Activated CD4-positive, alpha-beta T cell treated with anti-CD3 and anti-CD28 coated beads, Interleukin-2, amount 50 U/mL, for 4 hours (primary cell): ENCODE measurements at regions not wholly inside any gene's neighbourhood (a gene's known extent, or its start where the extent isn't known, plus 50 kb on each side); places are given as distances from the start of the nearest gene placed in this dataset.
"Not testable (repeated sequence)": the region's sequence is repeated elsewhere in the genome, so short reads cannot be mapped to it uniquely, and the experiment has no call there.

Experiments
- DNase-seq, 2 experiments: peaks; one replicate each; pipeline ENCODE4 v3.0.0-alpha.2; 2020

DNA sequence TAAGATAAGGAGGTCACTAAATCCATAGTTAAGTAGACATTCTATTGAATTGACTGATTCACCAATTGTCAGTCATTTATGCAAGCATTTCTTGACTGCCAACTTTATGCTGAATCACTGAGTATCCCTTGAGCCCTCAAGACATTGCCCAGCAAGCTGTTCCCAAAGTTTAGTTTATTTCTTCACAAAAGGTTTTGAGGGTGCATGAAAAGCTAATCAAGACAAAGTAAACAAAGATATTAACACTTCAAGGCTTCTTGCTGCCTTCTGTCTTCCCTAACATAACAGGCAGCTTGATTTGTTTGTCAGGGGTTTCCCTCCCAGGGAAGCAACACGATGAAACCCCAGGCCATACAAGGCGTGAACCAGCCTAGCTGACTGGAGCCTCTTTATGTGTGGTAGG is 374.4 kb downstream of the SPRY2 start:
- no peak for DNase-seq

DNA sequence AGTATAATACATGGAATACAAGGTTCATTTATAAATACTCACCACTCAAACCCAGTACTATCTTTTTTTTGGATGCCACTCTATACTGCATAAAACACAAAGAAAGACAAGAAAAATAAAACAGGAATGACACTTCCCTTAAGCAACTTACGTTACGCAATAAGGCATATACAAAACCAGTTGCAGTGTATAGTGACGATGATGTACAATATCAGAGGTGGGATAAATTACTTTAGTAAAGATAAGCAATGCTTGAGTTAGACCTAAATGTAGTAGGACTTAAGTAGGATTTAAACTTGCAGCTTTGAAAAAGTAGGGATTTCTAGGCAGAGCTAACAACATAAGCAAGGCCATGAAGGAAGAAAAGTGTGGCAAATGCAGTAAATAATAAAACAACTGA is 374.9 kb downstream of the SPRY2 start:
- no peak for DNase-seq

DNA sequence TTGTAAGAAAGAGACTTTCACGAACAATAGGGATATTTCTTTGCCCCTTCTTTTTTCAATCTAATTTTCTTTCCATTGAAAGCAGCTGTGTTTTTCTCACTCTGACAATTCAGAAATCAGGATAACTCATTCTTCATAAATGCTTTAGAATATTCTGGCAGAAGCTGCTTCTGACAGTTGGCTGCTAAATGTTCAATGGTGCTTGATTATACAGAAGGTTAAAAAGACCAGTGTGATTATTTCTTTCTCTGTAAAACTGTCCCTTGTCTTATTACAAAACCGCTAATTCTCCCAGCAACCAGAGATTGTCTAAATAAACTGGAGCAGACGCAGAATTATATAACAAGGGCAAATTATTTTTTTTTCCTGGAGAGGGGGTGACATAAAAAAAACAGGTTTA is 394.4 kb downstream of the SPRY2 start:
- no peak for DNase-seq

DNA sequence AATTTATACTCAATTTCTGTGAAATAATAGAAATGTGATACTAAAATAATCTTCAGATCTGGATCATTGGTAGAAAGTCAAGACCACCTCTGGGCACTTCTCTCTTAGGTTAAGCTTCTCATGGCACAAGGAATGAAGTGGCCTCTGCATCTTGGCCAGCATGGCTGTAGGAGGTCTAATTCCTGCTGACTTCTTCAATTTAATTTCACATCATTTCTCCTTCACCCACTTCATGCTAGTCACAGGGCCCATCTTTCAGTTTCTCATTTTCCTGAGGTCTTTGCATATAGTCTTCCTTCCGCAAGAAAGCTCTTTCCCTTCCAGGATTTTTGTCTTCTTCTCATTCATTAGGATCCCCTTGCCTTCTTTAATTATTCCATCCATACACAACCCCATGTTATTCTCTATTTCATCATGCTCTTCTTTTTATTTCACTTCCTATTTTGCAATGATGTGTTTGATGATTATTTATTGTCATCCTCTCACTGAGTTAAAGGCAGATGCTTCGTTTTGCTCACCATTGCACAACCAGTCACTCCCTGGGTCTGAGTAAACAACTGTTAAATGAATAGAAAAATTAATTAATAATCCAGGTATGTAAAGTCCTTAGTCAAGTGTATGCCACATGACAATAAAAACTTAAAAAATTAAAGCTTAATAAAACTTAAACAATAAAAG is 397.4 kb downstream of the SPRY2 start:
- DNase-seq: no peak

DNA sequence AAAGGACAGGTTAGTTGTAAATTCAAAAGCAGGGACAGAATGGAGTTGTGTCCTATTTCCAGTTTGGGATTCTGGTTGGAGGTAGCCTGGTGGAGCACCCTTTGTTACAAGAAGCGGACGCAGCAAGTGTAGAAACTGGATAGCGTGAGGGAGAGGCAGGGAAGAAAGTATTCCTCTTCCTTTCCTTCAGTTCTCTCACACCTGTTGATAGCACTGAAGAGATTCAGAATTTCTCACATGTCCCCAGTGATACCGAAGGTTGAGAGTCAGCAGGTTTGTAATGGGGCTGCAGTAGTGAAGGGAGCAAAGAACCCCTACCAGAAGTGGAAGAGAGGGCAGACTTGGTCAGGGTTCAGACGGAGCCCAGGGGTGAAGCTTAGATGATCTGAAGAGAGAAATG is 399.2 kb downstream of the SPRY2 start:
- no peak for DNase-seq

DNA sequence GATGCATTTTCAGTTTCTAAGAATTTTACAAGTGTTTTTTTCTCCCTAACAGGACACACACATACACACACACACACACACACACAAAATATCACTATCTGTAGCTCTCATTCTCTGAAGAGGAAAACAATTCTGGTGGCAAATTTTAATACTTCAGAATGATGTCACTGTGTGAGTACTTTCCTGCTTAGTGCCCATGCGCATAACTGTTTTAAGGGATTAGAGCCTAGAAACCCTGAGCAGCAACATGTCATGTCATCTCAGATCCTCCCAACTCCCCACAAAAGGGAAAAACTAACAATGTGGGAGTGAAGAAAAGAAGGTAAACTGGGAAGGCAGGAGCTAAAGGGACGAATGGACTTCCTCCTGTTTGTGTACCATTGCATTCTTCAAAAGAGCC is 401.2 kb downstream of the SPRY2 start:
- no peak for DNase-seq

DNA sequence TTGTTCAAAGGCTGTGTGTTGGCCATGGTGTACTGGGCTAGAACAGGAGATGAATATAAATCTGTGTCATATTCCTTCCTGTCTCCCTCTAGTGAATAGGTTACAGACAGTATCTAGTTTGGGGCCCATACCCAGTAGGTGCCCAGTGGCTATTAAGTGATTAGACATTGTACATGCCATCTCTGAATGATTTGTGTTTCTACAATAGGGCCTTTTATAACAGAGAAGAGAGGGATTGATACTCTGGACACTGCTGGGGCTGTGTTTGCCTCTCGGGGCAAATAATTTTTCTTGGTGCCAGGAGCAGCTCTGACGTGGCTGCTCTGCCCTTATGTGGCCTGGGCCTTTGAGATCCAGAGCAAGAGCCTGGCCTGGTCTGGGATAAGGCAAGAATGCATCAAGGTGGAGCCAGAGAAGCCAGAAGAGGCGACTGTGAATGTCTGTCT is 403.1 kb downstream of the SPRY2 start:
- no peak for DNase-seq

DNA sequence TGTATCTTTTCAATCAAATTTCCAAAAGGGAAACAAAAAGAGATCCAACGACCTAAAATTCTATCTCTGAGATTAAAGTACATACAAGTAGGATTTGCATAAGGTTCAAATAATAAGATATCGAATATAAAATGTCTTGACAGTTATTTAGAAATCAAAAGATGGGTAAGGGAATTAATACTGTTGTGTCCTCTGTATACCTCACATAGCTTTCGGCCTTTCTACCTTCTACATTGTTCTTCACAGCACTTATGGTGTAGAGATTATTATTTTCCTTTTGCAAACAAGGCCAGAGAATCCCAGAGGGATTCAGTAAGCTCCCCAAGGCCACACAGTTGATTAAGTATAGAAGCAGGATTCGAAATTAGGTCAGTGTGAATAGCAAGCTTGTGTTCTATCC is 403.6 kb downstream of the SPRY2 start:
- no peak for DNase-seq

DNA sequence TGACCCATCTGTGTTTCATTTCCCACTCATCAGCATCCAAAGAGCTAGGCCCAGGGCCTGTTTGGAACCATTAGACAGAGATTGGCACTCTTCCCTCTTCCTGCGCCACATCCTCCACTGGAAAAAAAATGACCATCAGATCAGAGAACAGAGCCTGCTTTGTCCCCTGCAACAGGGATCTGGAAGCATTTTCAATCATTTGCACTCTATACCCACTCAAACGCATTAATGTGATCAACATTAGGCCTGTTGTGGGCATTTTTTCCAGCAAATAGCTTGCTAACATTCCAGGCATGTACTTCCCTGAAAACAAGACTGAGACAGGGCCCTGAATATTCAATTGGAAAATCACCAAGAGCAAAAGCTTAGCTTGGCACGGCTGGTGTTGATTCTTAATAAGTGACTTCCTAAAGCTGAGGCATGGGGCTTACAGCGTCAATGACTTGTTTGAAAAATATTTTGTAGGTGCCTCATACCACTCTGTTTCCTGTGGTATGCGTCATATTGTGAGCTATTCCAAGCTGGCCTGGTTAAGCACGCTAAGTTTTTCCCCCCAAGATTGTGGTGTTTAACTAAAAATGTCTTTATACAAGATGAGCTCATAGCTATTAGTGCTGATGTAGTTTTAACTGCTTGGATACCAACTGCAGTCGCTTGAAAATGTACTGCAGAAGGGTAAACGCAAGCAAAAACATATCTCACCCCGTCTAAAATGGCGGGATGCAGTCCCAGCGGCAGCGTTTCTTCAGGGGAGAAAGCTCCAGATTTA is 404.4 kb downstream of the SPRY2 start:
- DNase-seq: no peak

DNA sequence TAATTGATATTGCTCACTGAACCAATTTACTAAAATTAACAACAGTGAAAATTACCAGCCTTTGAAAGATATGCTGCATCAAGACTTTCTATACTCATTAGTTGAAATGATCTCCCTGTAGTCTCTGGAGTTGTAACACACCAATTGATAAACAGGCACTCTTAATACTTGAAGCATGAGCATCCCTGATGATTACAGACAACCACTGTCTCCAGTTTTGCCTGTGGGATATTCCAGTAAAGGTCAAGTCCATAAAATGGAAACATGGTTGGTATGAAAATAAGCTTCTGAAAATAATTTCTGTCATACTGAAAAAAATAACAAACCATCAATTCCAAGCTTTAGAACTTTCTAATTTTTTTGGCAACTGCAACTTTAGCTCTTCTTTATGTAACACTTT is 405.8 kb downstream of the SPRY2 start:
- no peak for DNase-seq

DNA sequence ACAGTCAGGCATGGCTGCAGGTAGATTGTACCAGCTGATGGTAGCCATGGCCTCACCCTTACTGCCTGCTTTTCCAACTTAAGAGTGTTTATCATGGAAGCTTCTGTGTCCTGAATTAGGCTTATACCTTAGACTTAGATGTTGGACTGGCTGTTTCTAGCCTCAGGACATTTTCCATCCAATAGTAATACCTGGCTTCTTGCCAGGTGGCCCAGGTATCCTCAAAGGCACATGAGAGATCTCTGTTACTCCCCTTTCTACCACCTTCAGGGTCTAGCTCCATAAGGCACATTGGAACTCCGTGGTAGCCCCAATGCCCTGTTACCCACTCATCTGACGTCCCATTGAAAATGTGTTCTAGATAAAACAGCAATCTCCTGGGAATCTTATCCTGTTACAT is 407.5 kb downstream of the SPRY2 start:
- DNase-seq: no peak

DNA sequence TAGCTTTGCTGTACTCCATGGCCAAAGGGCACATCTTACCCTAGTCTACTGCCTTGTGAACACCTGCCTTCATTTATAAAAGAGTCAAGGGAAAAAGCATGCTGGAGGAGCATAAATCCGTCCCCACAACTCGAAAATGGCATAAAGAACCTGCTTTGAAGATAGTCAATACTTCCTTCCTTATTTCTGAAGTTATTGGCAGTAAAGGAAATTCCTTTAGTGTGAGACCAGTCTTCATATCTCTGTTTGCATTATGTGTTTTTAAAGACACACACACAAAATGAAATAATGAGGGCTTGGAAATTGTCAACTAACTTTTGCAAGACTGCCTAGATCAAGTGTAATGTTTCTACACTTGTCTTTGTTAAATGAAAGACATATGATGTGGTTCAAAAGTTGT is 408.4 kb downstream of the SPRY2 start:
- no peak for DNase-seq

DNA sequence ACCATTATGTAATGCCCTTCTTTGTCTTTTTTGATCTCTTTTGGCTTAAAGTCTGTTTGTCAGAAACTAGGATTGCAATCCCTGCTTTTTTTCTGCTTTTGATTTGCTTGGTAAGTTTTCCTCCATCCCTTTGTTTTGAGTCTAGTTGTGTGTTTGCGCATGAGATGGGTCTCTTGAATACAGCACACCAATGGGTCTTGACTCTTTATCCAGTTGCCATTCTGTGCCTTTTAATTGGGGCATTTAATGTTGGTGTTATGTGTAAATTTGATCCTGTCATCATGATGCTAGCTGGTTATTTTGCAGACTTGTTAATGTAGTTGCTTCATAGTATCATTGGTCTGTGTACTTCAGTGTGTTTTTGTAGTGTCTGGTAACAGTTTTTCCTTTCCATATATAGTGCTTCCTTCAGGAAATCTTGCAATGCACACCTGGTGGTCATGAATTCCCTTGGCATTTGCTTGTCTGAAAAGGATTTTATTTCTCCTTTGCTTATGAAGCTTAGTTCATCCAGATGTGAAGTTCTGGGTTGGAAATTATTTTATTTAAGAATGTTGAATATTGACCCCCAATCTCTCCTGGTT is 416.9 kb downstream of the SPRY2 start:
- not testable (repeated sequence) for DNase-seq

DNA sequence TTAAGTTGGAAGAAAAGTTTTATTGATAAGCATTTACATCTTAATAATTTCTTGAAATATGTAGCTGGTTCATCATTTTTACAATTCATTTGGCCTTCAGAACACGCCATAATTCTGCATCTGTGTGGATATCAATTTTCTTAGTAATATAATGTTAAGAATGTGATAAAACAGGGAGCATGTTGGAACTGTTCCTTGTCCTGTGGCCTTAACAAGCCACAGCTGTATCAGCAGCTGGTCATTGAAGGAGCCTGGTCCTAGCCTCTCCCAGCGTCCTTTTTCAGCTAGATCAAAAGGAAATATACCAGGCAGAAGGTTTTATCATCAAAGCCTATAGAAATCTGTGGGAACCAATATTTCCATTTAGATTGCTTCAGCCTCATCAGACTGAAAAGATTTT is 421.8 kb downstream of the SPRY2 start:
- DNase-seq: no peak

DNA sequence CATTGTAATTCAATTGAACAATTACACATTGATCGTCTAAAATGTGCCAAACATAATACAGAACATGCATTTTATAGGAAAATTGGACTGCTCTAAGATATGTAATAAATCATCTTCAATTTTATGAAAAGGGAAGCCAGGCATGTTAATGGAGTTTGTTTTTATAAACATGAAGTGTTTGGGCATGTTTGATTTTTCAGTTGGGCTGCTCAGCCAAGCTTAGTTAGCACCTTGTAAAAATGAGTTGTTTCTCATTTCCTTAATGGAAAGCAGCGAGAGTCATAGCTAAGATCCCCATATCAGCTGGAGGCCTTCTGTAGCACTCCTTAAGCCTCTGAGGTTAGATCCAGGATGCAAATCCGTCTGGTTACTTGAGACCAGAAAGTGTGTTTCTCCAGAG is 422.3 kb downstream of the SPRY2 start:
- no peak for DNase-seq

DNA sequence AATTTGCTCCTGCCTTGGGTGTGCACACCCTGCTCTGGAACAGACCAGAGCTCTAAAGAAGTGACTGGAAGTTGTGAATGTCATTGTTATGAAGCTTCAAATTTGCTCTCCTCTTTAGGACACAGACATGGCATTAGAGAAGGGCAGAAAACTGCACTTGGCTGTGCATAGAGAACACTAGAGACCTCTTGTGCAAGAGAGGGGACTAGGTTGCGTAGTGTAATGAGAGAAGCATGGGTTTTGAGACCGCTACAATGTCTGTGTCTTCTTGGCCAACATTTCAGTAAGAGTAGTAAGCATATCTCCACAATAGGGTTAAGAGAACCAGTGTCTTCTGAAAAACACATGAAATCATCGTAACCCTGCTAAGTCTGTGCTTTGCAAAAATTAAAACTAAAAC is 423.3 kb downstream of the SPRY2 start:
- DNase-seq: no peak

DNA sequence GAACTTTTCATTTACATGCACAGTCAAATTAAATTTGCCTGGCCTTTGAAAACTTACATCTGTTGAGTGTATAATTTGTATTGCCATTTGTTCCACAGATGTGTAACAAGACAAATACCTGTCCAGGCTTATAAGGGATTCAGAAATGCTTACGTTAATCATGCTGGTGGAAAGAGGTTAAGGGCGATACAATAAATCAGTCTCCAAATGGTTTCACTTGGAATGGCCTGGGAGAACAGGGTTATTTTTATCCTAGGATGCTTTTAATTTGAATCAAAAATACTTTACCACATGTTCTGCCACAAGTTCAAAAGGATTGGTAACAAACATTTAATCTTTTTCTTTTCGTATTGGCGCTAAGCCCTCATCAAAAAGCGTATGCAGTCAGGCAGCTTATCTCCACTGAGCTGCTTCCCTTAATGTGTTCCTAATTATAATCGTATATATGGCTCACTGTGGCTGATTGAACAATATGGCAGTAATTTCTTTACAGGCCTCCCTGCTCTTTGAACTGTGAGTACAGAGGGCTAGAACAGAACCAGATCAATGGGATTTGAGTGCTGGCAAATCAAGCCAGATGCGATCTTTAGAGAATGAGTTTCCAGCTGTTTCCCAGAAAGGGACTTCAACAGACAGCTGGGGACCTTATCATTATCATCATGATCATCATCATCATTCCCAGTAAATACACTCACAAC is 425.7 kb downstream of the SPRY2 start:
- no peak for DNase-seq

DNA sequence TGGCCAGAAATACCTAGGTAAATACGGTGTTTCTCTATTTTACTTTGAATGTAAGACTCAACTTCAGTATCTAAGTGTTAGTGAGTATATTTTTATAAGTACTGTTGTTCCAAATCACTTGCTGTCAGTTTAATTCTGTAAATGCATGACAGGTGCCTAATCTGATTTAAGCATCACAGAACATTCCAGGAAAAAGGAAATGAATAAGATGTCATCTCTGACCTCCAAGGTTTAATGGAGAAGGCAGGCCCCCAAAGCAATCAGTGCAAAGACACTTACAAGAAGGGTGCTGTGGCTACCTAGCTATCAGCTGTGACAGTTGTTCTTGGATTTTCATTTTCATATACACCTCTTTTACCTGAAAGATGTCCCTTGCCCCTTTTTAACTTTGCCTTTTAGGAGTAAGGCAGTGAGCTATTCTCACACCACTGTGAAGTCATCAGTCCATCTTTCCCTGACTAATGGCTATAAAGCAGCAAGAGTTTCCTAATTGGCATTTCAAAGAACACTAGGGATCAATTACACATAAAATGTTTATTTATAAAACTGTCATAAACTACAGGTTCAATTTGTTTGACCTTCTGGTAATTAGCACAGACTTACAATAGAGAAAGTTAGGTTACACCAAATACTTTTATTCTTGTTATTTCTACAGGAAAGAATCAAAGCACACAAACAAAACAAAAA is 427.6 kb downstream of the SPRY2 start:
- DNase-seq: no peak

DNA sequence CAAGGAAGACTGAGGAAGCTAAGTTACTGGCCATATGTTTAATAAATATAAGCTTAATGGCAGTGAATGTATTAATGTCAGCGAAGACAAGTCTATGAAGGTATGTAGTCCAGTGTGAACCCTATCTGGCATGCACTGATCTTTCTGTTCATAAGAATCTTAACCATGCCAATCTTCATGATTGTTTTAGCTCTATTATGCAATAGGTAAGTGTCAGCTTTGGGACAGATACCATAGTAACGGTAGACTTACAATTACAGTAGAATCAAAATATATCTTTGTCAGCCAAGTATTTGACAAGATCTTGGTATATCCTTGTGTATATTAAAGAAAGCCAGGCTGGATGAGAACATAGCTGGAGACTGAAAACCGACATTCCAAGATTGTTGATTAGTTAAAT is 428.5 kb downstream of the SPRY2 start:
- no peak for DNase-seq

DNA sequence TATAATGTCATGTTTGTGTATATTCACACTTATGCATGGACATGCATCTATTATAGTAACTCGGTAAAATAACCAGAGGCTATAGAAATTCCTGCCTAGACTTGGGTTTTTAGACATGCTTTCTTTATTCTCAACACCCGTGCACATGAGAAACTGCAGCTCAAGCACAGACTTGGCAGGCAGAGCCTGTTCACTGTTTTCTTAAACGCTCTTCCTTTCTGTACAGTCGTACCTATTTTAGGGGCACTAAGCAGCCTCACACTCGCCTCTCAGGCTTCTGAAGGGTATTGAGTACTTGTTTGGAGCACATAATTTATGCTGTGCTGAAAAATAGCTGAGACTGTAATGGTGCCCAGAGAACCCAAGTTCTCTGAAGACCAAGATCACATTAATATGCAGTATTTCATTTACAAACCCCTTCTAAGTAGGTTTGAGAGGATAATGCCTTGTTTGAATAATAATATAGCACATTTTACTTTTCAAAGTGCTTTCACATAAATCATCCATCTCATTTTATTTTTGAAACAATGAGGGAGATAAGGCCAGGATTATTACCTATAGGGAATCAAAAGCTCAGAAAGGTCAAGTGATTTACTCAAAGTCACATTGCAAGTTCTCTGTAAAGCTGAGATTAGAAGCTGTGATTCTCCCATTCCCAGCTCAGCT is 429.9 kb downstream of the SPRY2 start:
- no peak for DNase-seq

DNA sequence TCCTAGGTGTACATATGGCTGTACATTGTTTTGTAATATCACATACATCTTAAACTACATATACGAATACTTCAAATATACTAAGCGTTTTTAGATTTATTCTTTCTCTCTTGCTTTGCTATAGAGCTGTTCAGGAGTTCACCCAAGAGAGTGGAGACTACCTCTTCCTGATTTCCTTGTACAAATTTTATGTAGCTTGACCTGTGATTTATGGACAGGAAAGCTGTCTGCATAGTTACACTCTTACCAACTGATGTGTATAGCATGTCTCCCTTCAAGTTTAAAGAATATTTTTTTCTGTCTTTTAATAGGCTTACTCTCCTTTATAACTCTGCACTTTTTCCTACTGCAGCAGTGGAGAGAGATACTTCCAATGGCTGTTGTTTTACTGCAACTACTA is 428.7 kb downstream of the NDFIP2 start:
- no peak for DNase-seq

DNA sequence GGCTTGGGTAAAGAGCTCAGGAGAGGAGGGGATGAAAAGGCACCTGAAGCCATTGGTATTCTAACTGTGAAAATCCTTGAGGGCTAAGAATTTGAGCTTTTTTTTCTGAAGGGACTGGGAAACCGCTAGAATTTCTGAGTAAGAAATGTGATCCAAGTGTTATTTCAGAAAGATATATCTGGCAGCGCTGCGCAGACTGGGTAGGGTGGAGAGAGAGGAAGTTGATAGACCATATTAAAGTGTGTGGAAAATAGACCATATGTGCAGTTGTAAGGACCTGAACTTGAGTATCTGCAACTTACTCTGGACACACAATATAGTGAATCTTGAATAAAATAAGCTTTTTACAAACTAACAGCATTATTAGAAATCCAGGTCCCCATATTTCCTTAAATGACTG is 427.4 kb downstream of the NDFIP2 start:
- DNase-seq: no peak

DNA sequence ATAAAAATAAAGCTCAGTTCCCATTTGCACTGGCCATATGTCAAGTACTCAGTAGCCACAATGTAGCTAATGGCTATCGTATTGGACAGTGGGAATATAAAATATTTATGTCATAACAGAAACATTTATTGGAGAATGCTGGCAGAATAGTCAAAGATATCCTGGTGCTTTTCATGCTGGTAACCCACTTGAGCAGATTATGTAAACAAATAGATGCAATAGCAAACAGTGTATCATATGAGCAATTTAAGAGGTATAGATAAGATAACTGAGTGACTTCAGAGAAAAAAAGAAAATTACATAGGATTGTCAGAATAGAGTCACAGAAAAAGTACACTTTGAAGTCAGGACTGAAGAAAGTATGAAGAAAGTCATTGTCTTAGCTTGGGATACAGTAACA is 426.6 kb downstream of the NDFIP2 start:
- DNase-seq: no peak
